ENCODE measurements at regions not wholly inside any gene's neighbourhood (a gene's known extent, or its start where the extent isn't known, plus 50 kb on each side); places are given as distances from the start of the nearest gene placed in this dataset.

- intact Hi-C loops (cut with DNase I; ENCODE audit: low total_unique reads), result no loop called here
- Histone ChIP-seq H3K9me3 (no peaks in the 10 kb centered on the region), H3K36me3 (no peaks in the 10 kb centered on the region), H3K4me3 (no peak overlapping the region), H3K4me1 (no peaks in the 10 kb centered on the region), H3K27me3 (no peaks in the 10 kb centered on the region), H3K27ac (no peak overlapping the region)
- no peak for DNase-seq (ENCODE audit: low spot score in 2 of 2)
- TF ChIP-seq CTCF (IDR thresholded peaks at IDR 0.05) (no peak), POLR2AphosphoS5 (IDR thresholded peaks at IDR 0.05) (no peak), POLR2A (IDR thresholded peaks at IDR 0.05) (no peak)
These were observed 399.2 kb downstream of the SPRY2 start for GRCh38 chr13:79941752-79942151.

DNA sequence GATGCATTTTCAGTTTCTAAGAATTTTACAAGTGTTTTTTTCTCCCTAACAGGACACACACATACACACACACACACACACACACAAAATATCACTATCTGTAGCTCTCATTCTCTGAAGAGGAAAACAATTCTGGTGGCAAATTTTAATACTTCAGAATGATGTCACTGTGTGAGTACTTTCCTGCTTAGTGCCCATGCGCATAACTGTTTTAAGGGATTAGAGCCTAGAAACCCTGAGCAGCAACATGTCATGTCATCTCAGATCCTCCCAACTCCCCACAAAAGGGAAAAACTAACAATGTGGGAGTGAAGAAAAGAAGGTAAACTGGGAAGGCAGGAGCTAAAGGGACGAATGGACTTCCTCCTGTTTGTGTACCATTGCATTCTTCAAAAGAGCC lies 401.2 kb downstream of the SPRY2 start:
- Histone ChIP-seq H3K27ac (no peak overlapping the region), H3K4me1 (no peaks in the 10 kb centered on the region), H3K4me3 (no peak overlapping the region), H3K27me3 (no peaks in the 10 kb centered on the region), H3K36me3 (no peaks in the 10 kb centered on the region), H3K9me3 (no peaks in the 10 kb centered on the region)
- no peak for TF ChIP-seq POLR2A (IDR thresholded peaks at IDR 0.05)
- intact Hi-C loops (cut with DNase I; ENCODE audit: low total_unique reads), result no loop called here
- DNase-seq (ENCODE audit: low spot score in 2 of 2), result no peak

DNA sequence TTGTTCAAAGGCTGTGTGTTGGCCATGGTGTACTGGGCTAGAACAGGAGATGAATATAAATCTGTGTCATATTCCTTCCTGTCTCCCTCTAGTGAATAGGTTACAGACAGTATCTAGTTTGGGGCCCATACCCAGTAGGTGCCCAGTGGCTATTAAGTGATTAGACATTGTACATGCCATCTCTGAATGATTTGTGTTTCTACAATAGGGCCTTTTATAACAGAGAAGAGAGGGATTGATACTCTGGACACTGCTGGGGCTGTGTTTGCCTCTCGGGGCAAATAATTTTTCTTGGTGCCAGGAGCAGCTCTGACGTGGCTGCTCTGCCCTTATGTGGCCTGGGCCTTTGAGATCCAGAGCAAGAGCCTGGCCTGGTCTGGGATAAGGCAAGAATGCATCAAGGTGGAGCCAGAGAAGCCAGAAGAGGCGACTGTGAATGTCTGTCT lies 403.1 kb downstream of the SPRY2 start:
- Histone ChIP-seq H3K4me1 (no peaks in the 10 kb centered on the region), H3K27ac (peak overlapping the region; percentile 87 to 94), H3K4me3 (no peak overlapping the region), H3K9me3 (no peaks in the 10 kb centered on the region), H3K36me3 (no peaks in the 10 kb centered on the region), H3K27me3 (no peaks in the 10 kb centered on the region)
- intact Hi-C loops (cut with DNase I; ENCODE audit: low total_unique reads), result no loop called here
- DNase-seq (ENCODE audit: low spot score in 2 of 2), result no peak
- no peak for TF ChIP-seq POLR2A (IDR thresholded peaks at IDR 0.05)
- no peak for TF ChIP-seq POLR2AphosphoS5 (IDR thresholded peaks at IDR 0.05)
- TF ChIP-seq CTCF (IDR thresholded peaks at IDR 0.05), result no peak

GRCh38 chr13:79937311-79937710 lies 403.6 kb downstream of the SPRY2 start:
- Histone ChIP-seq H3K9me3 (no peaks in the 10 kb centered on the region), H3K27me3 (no peaks in the 10 kb centered on the region), H3K4me1 (no peaks in the 10 kb centered on the region), H3K27ac (peak overlapping the region; percentile 87 to 94), H3K4me3 (no peak overlapping the region), H3K36me3 (no peaks in the 10 kb centered on the region)
- DNase-seq (ENCODE audit: low spot score in 2 of 2), result no peak
- intact Hi-C loops (cut with DNase I; ENCODE audit: low total_unique reads), result no loop called here
- TF ChIP-seq CTCF (IDR thresholded peaks at IDR 0.05) (no peak), POLR2A (IDR thresholded peaks at IDR 0.05) (no peak), POLR2AphosphoS5 (IDR thresholded peaks at IDR 0.05) (no peak)

- H3K9me3 ChIP-seq, result no peaks in the 10 kb centered on the region
- no peak for TF ChIP-seq POLR2A (IDR thresholded peaks at IDR 0.05)
- TF ChIP-seq CTCF (IDR thresholded peaks at IDR 0.05), result no peak
- TF ChIP-seq POLR2AphosphoS5 (IDR thresholded peaks at IDR 0.05), result peak in 2 of 3 donors; percentile 5 to 37
- H3K36me3 ChIP-seq, result no peaks in the 10 kb centered on the region
- peak overlapping the region; percentile 87 to 94 for H3K27ac ChIP-seq
- no peak overlapping the region for H3K4me3 ChIP-seq
- no peaks in the 10 kb centered on the region for H3K27me3 ChIP-seq
- DNase-seq (ENCODE audit: low spot score in 2 of 2), result peak in 1 of 2 donors; percentile 75
- H3K4me1 ChIP-seq, result no peaks in the 10 kb centered on the region
- intact Hi-C loops (cut with DNase I; ENCODE audit: low total_unique reads), result no loop called here
These were observed 404.4 kb downstream of the SPRY2 start for GRCh38 chr13:79936368-79937136.

All from breast epithelium (tissue), 4 donors.